Stimulated activated CD8-positive, alpha-beta memory T cell treated with anti-CD3 and anti-CD28 coated beads, Interleukin-12 subunit alpha, Interleukin-12 subunit beta, amount 100 ng/mL, for 4 hours (primary cell): ENCODE measurements at regions not wholly inside any gene's neighbourhood (a gene's known extent, or its start where the extent isn't known, plus 50 kb on each side); places are given as distances from the start of the nearest gene placed in this dataset.
"Not testable (repeated sequence)": the region's sequence is repeated elsewhere in the genome, so short reads cannot be mapped to it uniquely, and the experiment has no call there.

Experiments used
- DNase-seq: peaks from one replicate; pipeline ENCODE4 v3.0.0-alpha.2; 2020; ENCODE audit warnings: low read depth

DNA sequence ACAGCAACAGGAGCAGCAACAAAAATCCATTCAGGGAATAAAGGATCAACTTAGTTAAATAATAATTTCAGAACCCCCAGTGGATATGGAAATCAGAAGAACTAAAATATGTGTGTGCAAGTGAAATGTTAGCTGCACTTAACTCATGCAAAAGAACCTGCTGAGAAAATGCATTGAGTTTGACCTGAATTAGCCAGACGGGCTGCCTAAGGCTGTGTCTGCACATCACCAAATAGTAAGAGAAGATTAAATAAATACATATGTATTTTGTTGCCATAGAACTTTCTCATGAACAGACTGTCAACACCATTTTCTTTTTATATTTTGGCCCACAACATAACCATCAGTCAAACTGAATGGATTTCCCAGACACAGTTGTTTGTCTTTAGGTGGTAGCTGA lies 262.0 kb upstream of the PIK3C3 start:
- no peak for DNase-seq

DNA sequence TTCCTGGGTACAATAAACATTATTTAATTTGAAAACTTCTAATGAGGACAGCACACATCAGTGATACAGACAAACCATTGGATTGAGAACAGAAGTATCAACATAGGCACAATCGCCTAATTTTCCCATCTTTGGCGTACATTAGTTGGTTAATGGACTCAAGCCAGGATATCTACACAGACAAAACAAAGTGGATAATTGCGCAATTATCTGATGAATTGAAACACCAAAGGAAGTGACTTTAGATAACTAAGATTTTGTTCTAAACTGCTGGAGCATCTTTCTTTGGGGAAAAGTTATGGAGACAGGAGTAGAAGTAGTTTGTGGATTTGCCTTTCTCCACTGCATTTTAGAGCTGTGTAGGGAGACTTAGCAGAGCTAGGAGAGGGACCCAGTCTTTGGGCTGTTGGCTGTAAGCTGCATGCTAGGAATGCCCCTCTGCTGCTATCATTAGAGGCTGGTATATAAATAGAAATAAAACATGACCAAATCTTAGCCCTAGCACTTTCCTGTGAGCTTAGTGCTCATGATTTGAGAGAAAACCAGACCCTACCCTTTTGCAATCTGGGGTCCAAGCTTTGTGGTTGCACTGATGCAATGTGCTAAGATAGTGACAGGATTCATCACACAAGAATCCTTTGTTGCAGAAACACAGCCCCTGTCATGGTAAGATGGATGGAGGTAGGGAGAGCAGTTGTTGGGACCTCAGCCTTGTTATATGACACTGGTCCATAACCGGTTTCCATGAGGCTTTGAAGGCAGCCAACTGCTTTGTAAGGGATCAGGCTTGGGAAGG lies 264.5 kb upstream of the PIK3C3 start:
- no peak for DNase-seq

DNA sequence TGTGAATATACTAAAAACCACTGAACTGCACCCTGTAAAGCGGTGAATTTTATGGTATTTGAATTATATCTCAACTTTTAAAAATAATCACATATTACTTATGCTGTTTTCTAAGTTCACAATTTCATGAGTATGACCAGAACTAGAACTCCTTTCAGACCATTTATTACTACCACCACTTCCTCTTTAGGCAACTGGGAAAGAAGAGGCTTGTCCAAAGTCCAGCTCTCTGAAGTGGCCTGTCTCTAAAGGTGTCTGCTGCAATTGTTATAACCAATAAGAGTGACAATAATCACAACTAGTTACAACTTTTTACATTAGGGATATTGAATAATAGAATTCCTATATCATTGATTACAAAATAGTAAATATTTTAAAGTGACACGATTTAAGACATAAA lies 267.9 kb upstream of the PIK3C3 start:
- no peak for DNase-seq

DNA sequence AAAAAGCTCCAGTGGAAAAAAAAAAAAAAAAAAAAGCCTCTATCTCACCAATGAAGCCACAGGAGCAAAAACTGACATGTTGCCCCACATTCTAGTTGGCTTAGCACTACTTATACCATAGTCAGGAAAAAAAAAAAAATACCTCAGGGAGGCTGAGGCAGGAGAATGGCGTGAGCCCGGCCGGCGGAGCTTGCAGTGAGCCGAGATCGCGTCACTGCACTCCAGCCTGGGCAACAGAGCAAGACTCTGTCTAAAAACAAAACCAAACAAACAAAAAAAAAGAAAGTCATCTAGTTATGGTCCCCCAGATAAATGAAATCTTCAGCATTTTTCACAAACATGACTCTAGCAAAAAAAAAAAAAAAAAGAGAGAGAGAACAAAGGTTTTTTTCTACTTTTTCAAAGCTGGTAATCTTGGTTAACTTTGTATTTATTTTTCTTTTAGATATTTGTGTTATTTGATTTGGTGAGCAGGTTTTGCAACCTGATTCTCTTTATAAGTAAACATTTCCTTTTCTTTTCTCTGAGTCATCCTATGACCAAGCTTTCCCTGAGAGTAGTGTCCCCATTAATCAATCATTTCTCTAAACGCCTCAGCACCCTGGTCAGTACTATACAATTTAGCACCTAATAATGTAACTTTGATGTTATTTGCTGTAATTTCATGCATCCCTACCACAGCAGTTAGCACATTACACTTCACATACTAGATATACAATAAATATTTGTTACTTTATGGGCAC lies 273.7 kb upstream of the PIK3C3 start:
- DNase-seq, result no peak

DNA sequence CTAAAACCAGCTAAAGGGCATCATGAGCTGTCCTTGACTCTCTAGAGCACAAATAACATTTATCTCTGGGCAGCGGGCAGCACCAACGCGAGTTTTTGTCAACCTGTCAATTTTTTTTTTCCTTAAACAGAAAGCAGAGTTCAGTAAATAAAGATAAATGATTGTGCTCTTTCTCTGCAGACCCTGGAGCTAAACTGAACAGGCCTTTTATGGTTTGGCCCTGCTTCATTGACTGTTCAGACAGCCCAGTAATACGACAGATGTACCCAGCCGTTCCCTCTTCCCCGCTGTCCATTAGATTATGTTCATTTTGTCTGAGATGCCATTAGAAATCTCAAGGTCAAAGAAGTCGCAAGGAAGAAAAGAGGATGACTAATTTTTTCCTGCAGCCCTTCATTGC lies 280.5 kb upstream of the PIK3C3 start:
- DNase-seq, result no peak

DNA sequence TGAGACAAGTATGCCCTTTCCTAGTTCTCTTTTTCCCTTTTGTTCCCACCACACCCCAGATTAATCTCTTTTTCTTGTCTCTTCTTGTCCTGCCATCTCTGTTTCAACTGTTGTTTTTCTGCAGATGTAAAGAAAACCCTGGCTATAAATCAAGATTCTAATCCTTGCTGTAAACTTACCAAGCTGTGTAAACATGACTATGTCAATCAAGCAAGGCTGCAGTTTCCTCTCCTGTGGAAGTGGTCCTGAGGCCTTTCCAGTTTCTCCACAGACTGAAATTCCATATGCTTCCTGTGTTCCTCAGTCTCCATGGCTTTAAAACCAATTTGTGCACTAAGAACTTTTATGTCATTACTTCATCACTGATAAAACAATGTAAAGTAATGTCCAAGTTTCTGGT lies 288.8 kb upstream of the PIK3C3 start:
- DNase-seq, result no peak

DNA sequence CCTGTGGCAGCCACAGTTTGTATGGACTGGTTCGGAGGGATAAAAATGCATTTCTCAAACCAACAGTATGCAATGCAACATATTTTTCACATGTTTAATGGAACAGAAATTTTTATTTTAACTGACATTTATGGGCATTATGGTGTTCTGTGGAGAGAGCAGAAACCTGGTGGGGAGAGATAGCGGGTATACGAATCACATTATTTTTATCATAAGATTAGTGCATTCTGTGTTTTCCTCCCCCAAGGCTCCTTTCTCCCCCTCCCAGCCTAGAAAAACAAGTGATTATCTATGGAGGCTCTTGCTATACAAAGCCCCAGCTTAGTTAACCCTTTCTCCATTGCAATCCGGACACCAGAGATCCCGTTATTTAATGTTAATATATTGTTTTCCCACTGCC lies 289.8 kb upstream of the PIK3C3 start:
- DNase-seq, result no peak

DNA sequence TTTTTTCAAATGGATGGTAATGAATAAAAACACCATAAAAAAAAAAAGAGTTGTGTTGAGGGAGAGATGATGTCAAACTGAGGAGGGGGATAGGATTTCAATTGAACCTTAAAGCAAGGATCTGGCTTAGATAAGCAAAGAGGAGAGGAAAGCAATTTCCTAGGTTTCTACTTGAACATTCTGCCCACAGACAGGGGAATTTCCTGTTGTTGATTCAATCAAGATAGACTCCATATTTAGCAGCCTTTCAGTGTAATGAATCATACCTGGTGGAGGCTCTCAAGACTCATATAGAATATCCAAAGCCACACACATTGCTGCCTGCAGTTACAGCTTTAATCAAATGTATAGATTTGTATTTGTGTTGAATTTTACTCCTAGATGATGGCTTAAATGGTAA lies 294.4 kb upstream of the PIK3C3 start:
- DNase-seq, result no peak

DNA sequence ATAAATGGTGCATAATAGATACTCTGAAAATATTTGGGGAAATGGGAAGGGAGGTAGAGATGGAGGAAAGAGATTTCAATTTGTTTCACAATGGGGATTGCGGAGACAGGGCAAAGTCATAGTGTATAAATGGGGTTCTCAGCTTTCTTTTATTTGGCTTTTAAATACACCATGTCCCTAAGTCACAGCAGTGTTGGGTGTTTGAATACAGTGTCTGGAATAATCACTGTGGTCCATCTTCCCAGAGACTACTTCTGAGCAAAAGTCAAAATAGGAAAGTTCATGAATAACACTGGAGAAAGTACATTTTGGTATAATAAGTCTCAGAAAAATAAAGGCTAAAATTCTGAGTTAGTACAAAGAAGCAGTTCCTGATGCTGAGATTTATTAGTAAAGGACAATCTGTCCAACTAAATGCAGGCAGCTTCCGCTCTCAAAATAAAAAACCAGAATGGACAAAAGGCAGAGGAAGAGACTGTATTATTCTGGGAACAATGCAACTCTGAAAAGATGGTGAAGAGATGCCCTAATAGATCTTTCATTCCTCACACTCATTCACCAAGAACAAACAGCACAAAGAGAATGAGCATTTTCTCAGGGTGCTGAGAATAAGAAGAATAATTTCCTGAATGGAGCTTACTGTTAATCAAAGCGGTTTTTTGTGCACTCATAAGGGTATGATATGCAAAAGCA lies 295.4 kb upstream of the PIK3C3 start:
- no peak for DNase-seq

DNA sequence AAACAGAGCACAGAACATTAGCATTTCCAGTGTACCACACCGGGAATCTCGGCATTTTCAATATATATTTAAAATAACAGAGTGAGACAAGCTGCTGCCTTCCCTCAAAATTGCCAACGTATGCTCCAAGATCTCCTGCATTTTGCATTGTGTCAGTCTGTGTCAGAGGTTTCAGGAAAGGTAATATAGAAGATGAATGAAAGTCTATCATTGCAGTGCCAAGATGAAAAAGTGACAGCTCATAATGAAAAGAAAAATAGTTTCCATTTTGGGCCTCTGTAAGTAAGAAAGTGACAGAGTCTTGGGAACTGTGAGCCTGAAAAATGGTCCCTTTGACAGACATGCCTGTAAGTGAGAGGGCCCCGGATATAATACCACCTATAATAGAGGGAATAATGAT lies 297.8 kb upstream of the PIK3C3 start:
- DNase-seq, result no peak

DNA sequence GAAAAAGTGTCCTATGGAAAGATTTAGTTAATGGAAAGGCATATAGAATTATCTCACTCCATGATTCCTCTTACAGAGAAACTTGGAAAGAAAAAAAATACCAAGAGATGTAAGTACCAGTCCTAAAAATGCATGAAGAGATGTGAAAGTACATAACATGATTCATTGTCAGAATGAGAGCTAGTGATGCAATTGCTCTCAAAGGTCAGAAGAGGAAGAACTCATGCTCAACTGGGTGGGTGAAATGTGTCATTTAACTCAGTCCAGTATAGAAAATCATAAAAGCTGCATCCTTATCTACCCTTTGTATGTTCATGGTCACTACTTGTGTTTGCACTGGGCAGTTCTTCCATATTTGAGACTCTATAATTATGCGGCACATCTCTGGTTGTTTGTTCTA lies 300.0 kb upstream of the PIK3C3 start:
- DNase-seq, result no peak

DNA sequence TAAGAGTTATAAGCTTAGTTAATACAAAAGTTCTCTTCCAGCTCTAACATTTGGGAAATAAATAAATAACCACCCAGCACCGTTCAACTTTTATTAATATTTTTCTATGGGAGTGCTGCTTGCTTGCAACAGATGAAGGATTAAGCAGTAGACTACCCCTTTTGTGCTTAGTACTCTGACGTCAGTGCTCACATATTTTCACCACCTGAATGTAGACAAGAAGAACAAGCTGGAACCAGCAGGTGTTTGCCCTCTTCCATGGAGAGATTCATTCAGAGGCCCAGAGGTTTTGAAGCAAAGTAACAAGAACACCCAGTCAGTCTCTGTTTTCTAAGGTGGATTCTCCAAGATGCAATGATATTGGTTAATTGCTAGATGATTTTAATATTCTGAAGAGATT lies 307.1 kb upstream of the PIK3C3 start:
- no peak for DNase-seq

DNA sequence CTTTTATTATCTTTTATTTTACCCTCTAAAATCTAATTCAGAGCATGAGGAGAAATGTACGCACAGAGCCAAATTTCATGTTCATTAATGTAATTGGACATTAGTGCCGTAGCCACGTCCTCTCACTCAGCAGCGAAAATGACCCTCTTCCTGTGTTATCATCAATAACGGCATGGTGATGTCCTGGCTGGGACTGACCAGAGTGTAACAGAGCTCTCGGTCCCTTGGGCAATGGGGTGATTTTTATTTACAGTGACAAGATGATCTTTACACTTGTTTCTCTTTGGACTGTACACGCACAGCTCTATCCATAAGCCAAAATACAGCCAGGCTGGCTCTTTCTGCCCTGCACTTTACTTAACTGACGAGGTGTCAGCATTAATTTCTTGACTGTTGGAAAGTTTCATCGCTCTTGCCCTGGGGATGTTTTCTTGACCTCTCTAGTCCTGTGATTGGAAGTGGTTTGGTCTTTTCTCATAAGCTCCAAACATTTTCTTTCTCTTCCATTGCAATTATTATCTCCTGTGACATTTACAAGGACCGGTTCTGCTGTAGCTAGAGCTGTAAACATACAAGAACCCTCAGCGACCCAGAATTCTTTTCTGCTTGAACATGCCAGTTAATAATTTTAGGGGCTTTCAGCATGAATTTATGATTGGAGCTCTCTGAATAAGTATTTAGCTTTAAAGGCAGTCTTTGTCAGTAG lies 308.0 kb upstream of the PIK3C3 start:
- DNase-seq, result no peak

DNA sequence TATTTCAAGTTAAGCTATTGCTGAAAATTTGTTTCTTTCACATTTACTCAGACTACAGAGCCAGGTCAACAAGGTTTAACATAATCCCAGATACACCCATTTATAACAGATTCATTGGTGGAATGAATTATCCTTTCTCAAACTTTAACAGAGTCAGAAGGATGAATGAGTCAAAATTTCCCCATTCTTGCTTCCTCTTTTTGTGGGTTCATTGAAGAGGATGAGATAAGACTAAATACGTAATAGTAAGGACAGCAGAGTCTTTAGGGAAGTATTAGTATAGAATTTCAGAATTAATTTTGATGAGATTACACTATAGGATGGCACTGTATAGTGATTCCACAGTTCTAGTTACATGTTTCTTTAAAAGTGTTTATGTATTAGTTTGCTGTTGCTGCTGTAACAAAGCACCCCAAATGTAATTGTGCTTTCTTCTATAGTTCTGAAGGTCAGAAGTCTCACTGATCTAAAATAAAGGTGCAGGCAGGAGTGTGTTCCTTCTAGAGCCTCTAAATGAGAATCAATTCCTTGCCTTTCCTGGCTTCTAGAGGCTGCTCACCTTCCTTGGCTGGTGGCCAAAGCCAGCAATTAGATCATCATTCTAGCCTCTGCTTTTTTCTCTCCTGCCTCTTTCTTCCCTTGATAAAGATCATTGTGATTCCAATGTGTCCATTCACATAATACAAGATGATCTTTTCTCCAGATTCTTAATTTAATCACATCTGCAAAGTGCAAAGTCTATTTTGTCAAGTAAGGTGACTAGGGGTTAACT lies 309.3 kb upstream of the PIK3C3 start:
- no peak for DNase-seq

DNA sequence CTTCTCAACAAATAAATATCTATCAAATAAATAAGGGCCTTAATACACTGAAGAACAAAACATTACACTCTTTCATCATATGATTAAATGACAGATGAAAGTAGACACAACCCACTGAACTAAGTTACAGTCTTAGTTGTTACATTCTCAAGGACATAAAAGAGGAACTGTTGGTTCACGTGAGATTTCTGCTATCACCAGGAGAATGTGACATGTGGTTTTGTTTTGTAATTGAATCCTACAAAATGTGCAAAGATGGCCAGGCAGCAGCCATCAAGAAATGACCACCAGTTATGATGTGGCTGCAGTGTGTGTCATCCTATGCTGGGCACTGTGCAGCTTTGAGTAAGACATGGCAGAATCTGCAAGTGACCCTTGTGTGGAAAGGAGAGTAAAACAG lies 310.6 kb upstream of the PIK3C3 start:
- DNase-seq, result no peak

DNA sequence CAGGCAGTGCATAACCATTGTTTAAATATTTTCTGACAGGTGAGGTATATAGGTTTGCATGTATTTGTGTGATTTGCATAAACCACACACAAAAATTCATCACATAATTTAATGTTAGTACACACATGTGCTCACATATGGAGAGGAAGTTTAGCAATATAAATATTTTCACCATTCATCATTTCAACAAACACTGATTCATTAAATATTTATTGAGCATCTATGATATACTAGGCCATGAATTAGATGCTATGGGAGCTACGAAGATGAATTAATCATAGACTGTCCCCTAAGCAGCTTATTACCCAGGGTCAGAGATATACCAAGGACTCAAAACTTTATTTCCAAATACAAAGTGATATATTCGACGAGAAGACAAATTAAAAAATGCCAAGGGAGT lies 311.6 kb upstream of the PIK3C3 start:
- no peak for DNase-seq

DNA sequence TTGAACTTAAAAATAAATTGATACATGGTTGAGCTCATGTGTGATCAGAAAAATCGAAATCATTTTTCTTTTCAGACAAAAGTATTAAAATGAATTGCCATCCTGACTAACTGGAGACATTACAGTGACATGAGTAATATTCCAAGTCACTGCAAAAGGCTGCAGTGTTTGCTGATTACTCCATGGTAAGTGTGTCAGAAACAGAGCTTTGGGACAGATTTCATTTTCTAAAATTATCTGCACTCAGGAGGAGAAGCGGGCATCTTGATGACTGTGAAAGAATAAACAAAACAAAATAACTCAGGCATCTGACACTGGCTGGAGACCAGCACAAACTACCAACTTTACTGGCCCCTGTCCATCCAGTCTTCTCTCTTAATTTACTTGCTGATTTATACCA lies 312.3 kb upstream of the PIK3C3 start:
- no peak for DNase-seq

DNA sequence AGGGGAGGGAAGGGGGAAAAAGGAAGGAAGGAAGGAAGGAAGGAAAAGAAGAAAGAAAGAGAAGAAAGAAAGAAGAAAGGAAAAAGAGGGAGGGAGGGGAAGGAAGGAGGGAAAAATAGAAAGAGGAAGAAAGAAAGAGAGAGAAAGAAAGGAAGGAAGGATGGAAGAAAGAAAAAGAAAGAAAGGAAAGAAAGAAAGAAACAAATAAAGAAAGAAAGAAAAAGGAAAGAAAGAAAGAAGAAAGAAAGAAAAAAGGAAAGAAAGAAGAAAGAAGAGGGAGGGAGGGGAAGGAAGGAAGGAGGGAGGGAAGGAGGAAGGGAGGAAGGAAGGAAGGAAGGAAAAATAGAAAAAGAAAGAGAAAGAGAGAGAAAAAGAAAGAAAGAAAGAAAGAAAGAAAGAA lies 315.8 kb upstream of the PIK3C3 start:
- DNase-seq, result no peak

DNA sequence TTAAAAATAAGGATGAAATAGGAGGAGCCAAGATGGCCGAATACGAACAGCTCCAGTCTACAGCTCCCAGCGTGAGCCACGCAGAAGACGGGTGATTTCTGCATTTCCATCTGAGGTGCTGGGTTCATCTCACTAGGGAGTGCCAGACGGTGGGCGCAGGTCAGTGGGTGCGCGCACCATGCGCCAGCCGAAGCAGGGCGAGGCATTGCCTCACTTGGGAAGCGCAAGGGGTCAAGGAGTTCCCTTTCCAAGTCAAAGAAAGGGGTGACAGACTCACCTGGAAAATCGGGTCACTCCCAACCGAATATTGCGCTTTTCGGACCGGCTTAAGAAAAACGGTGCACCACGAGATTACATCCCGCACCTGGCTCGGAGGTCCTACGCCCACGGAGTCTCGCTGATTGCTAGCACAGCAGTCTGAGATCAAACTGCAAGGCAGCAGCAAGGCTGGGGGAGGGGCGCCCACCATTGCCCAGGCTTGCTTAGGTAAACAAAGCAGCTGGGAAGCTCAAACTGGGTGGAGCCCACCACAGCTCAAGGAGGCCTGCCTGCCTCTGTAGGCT lies 323.2 kb upstream of the PIK3C3 start:
- not testable (repeated sequence) for DNase-seq

DNA sequence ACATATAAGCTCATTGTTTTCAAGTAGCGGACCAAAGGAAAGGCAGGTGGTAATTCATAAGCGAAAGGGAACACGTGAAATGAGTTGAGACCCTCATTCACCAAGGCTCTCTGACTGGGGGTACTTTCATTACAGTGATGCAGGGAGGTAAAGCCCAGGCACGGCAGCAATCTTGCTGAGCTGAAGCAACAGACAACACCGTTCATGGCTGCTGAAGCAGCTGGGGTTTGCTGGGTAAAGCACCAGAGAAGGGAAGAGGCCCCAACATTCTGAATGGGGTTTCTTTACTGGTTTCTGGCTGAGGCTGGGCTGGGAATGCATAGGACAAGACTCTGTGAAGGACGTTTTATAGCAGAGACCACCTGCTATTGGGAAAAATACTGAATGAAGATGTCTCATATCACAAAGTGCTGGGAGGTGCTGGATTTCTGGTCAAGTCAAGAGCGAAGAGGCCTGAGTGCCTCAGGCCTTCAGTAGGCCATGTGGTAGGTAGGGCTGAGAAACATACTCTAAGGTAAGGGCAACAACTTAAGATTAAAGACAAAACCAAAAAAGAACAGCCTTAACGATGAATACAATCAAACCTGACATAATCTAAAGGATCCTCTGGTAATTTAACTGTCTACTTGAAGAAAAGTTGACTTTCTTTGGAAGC lies 324.7 kb upstream of the PIK3C3 start:
- DNase-seq, result no peak

DNA sequence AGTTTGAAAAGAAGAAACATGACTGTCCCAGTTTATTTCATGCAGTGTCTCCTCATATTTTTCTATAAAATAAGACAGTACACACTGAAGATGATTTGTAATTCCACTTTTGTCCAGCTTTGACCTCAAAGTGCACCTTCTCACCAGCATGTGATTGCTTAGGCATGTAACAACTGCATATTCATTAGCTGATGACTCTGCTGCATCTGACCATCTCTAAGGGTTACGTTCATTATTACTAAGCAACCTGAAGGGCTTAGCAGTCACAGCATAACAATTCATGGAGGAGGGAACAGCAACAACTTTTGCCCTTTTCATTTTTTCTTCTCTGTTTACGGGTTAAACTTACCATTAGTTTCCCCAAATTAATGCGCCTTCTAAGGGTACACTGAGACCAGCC lies 330.6 kb upstream of the PIK3C3 start:
- DNase-seq, result no peak
